GM12878 (cell line): ENCODE measurements at regions not wholly inside any gene's neighbourhood (a gene's known extent, or its start where the extent isn't known, plus 50 kb on each side); places are given as distances from the start of the nearest gene placed in this dataset.

Experiments used
- ATAC-seq: fragments of 200-7000 bp; cut with Tn5 transposase; 3 replicates; pipeline ENCODE4 v1.9.1; 2020; ENCODE audit warnings: mild to moderate bottlenecking, moderate library complexity
- BruUV-seq: library from RNA; stranded (reverse); fragments of 400-500 nt; replicated peaks from 2 replicates; lab custom pipeline; 2021; lab: Mats Ljungman, UMichigan
- CTCF ChIA-PET: fragments of 300-600 bp; sonication (Branson Sonifier 250); formaldehyde crosslinking; extraction: SDS; loops from one replicate; lab custom pipeline; 2021; ENCODE audit warnings: inconsistent platforms; lab: Yijun Ruan, JAX
- POLR2A ChIA-PET: fragments of 350-600 bp; formaldehyde crosslinking; extraction: SDS; loops from one replicate; lab custom pipeline; 2021; ENCODE audit warnings: inconsistent platforms; lab: Charles Lee
- RAD21 ChIA-PET: fragments of 300-600 bp; sonication (Branson Sonifier 250); formaldehyde crosslinking; loops from one replicate; lab custom pipeline; 2023; ENCODE audit warnings: antibody characterized with exemption; ENCODE audit not compliant: unreplicated experiment; lab: Charles Lee
- SMC1A ChIA-PET: fragments of 300-600 bp; sonication (Branson Sonifier 250); formaldehyde crosslinking; loops from one replicate; lab custom pipeline; 2023; ENCODE audit not compliant: unreplicated experiment, uncharacterized antibody; lab: Charles Lee
- DNase-seq: peaks from one replicate; pipeline ENCODE4 v3.0.0-alpha.2; 2011; ENCODE audit warnings: low read depth, low spot score
- FAIRE-seq: peaks from 3 replicates; lab custom pipeline; 2011; peaks lifted over from hg19 to GRCh38; lab: Jason Lieb, UNC
- H2AFZ ChIP-seq: 2 replicates; pipeline ENCODE4 v1.6.0; 2011; ENCODE audit warnings: low read depth, low read length, control low read depth; ENCODE audit not compliant: control insufficient read depth
- H3K27ac ChIP-seq: 2 replicates; pipeline ENCODE4 v1.5.1; 2011; ENCODE audit warnings: control low read depth; ENCODE audit not compliant: control insufficient read depth, insufficient read depth
- H3K27me3 ChIP-seq, 2 experiments: replicated peaks in 1 of 2; 2 replicates each; pipeline versions ENCODE4 v1.6.0 to v1.6.1; 2011; ENCODE audit warnings: low read length in 1 of 2; ENCODE audit not compliant: control insufficient read depth in 2 of 2, insufficient read depth in 2 of 2
- H3K36me3 ChIP-seq, 2 experiments: 2 replicates each; pipeline ENCODE4 v1.5.1; 2011; ENCODE audit warnings: low read length in 1 of 2; ENCODE audit not compliant: control insufficient read depth in 2 of 2, insufficient read depth in 2 of 2
- H3K4me1 ChIP-seq: 2 replicates; pipeline ENCODE4 v1.6.1; 2011; ENCODE audit warnings: mild to moderate bottlenecking, low read length, moderate library complexity, mixed read lengths; ENCODE audit not compliant: control insufficient read depth, insufficient read depth
- H3K4me2 ChIP-seq: 2 replicates; pipeline ENCODE4 v1.6.0; 2011; ENCODE audit warnings: control low read depth; ENCODE audit not compliant: control insufficient read depth, insufficient read depth
- H3K4me3 ChIP-seq: fragments of 200-600 bp; sonication (generic); 2 replicates; pipeline ENCODE4 v1.5.1; 2016
- H3K79me2 ChIP-seq: 2 replicates; pipeline ENCODE4 v1.6.0; 2011; ENCODE audit warnings: low read length; ENCODE audit not compliant: control insufficient read depth, insufficient read depth
- H3K9ac ChIP-seq: 2 replicates; pipeline ENCODE4 v1.8.0; 2011; ENCODE audit warnings: low read length, control low read depth, mixed read lengths; ENCODE audit not compliant: control insufficient read depth, insufficient read depth
- H3K9me3 ChIP-seq: replicated peaks from 3 replicates; pipeline ENCODE4 v1.5.1; 2011; ENCODE audit warnings: mild to moderate bottlenecking, low read length; ENCODE audit not compliant: control insufficient read depth, insufficient read depth
- H4K20me1 ChIP-seq: 2 replicates; pipeline ENCODE4 v1.6.0; 2011; ENCODE audit not compliant: control insufficient read depth, insufficient read depth
- ATF7 ChIP-seq: fragments of 450-650 bp; IDR thresholded peaks from 2 replicates; pipeline ENCODE4 v1.6.1; 2016; ENCODE audit warnings: low read depth, mild to moderate bottlenecking
- BHLHE40 ChIP-seq, 2 experiments: fragments of 450-650 bp in 1 of 2; IDR thresholded peaks; 2 replicates each; pipeline ENCODE4 v1.6.1; 2011 to 2017; ENCODE audit warnings: low read depth in 2 of 2, borderline replicate concordance in 1 of 2, improper control_type of control experiment in 1 of 2, low read length in 1 of 2, mild to moderate bottlenecking in 1 of 2
- FOXM1 ChIP-seq: IDR thresholded peaks from 2 replicates; pipeline ENCODE4 v1.6.1; 2012; ENCODE audit warnings: low read depth, mild to moderate bottlenecking, inconsistent platforms, low read length, moderate library complexity
- IRF4 ChIP-seq: IDR thresholded peaks from 2 replicates; pipeline ENCODE4 v1.6.1; 2011; ENCODE audit warnings: low read depth, low read length
- JUND ChIP-seq: IDR thresholded peaks from 2 replicates; pipeline ENCODE4 v1.6.1; 2012; ENCODE audit warnings: low read depth, mild to moderate bottlenecking, low read length, improper control_type of control experiment, moderate library complexity
- POLR2AphosphoS5 ChIP-seq: IDR thresholded peaks from 2 replicates; pipeline ENCODE4 v1.6.1; 2011; ENCODE audit warnings: mild to moderate bottlenecking, low read length, inconsistent platforms
- REST ChIP-seq: IDR thresholded peaks from 2 replicates; pipeline ENCODE4 v1.6.1; 2012; ENCODE audit warnings: mild to moderate bottlenecking, low read depth, low read length
- SREBF2 ChIP-seq: IDR thresholded peaks from 2 replicates; pipeline ENCODE4 v1.6.1; 2012; ENCODE audit warnings: mild to moderate bottlenecking, low read length
- SUZ12 ChIP-seq: fragments of 200-600 bp; sonication (generic); IDR thresholded peaks from one replicate; pipeline ENCODE4 v1.6.1; 2018; ENCODE audit warnings: antibody characterized with exemption, mild to moderate bottlenecking; ENCODE audit not compliant: unreplicated experiment
- TCF7 ChIP-seq: IDR thresholded peaks from 2 replicates; pipeline ENCODE4 v1.6.1; 2014; ENCODE audit warnings: antibody characterized with exemption, borderline replicate concordance
- ZBTB4 ChIP-seq: fragments of 450-650 bp; formaldehyde crosslinking; IDR thresholded peaks from 2 replicates; pipeline ENCODE4 v1.4.0; 2022; ENCODE audit warnings: mild to moderate bottlenecking, moderate library complexity
- WGBS: methylation state at CpG from one replicate; pipeline ENCODE4 v1.1.6; 2016; ENCODE audit warnings: low lambda C conversion rate; ENCODE audit not compliant: insufficient replicate concordance, insufficient coverage; ENCODE audit errors: missing lambda C conversion rate; 5-methylcytosine and 5-hydroxymethylcytosine counted together
- in situ Hi-C: fragments of 300-500 bp; cut with MboI; formaldehyde crosslinking; loops from 9 replicates; pipeline ENCODE4 v1.14.3; 2018; ENCODE audit warnings: mixed read lengths
- intact Hi-C: fragments of 100-400 bp; cut with micrococcal nuclease; formaldehyde crosslinking; loops from one replicate; pipeline ENCODE4 v1.14.2; 2022; ENCODE audit not compliant: unreplicated experiment

- Histone ChIP-seq H3K9ac (no peak overlapping the region), H3K9me3 (no peaks in the 10 kb centered on the region), H3K4me1 (no peaks in the 10 kb centered on the region), H2AFZ (no peak overlapping the region), H3K27ac (no peak overlapping the region), H3K79me2 (no peaks in the 10 kb centered on the region), H3K4me3 (no peak overlapping the region), H3K27me3 (no peaks in the 10 kb centered on the region), H3K4me2 (no peak overlapping the region), H4K20me1 (no peaks in the 10 kb centered on the region), H3K36me3 (no peaks in the 10 kb centered on the region)
- no peak for DNase-seq
- ChIA-PET POLR2A (no interaction called here), RAD21 (no interaction called here), CTCF (no interaction called here), SMC1A (no interaction called here)
- intact Hi-C loops (no loop called here), in situ Hi-C loops (no loop called here)
- no peak for FAIRE-seq
- no peak for ATAC-seq
- WGBS, result 22% methylated on average over 2 of the region's 2 CpGs
- no peak for TF ChIP-seq SUZ12
- TF ChIP-seq POLR2AphosphoS5, result no peak
- TF ChIP-seq JUND, result no peak
- TF ChIP-seq SREBF2, result no peak
- TF ChIP-seq FOXM1, result no peak
- TF ChIP-seq BHLHE40 (IDR thresholded peaks at IDR 0.05; ENCODE audit: borderline replicate concordance in 1 of 2, low read depth in 2 of 2, low read length in 1 of 2), result no peak
- no peak for TF ChIP-seq IRF4
- TF ChIP-seq REST, result no peak
- no peak for TF ChIP-seq ZBTB4 (CRISPR knock-in tag)
- TF ChIP-seq ATF7, result no peak
- TF ChIP-seq TCF7, result no peak
- no TSS peak for BruUV-seq
Observed at GRCh38 chr6:54059683-54060082, 51.6 kb upstream of the MLIP start.
